LNCaP clone FGC (cell line): ENCODE measurements at regions not wholly inside any gene's neighbourhood (a gene's known extent, or its start where the extent isn't known, plus 50 kb on each side); places are given as distances from the start of the nearest gene placed in this dataset.

ENCODE experiments used
- DNase-seq: peaks from one replicate; pipeline ENCODE4 v3.0.0-alpha.2; 2011; ENCODE audit warnings: low read depth
- H3K4me3 ChIP-seq: 2 replicates; pipeline ENCODE4 v1.5.1; 2011; ENCODE audit warnings: mild to moderate bottlenecking, low read depth, low read length, control low read depth
- TF ChIP-seq, protein P1 (sequence below): IDR thresholded peaks from 2 replicates; pipeline ENCODE4 v1.5.1; 2012; ENCODE audit warnings: mild to moderate bottlenecking; ENCODE audit not compliant: control insufficient read depth, insufficient read depth; ENCODE audit errors: extremely low read depth

DNA sequence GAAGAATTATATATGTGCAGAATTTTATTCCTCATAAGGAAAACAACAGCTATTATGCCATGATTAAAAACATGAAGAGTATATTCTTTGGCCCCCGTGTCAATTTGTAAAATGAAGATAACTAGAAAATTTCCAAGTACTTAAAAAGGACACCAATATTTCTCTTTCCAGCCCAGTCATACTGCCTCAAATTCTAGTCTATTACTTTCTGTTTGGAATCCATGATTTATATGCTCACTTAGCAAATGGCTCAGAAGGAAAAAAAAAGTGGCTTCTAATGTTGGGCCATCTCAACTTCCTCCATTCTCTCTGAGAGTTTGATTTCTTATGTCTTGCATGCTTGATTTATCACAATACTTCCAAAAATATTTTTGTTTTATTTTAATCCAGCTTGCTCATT is 1431.1 kb downstream of the AMY1C start:
- no peak overlapping the region for H3K4me3 ChIP-seq
- TF ChIP-seq, protein P1, sequence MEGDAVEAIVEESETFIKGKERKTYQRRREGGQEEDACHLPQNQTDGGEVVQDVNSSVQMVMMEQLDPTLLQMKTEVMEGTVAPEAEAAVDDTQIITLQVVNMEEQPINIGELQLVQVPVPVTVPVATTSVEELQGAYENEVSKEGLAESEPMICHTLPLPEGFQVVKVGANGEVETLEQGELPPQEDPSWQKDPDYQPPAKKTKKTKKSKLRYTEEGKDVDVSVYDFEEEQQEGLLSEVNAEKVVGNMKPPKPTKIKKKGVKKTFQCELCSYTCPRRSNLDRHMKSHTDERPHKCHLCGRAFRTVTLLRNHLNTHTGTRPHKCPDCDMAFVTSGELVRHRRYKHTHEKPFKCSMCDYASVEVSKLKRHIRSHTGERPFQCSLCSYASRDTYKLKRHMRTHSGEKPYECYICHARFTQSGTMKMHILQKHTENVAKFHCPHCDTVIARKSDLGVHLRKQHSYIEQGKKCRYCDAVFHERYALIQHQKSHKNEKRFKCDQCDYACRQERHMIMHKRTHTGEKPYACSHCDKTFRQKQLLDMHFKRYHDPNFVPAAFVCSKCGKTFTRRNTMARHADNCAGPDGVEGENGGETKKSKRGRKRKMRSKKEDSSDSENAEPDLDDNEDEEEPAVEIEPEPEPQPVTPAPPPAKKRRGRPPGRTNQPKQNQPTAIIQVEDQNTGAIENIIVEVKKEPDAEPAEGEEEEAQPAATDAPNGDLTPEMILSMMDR: no peak
- no peak for DNase-seq

DNA sequence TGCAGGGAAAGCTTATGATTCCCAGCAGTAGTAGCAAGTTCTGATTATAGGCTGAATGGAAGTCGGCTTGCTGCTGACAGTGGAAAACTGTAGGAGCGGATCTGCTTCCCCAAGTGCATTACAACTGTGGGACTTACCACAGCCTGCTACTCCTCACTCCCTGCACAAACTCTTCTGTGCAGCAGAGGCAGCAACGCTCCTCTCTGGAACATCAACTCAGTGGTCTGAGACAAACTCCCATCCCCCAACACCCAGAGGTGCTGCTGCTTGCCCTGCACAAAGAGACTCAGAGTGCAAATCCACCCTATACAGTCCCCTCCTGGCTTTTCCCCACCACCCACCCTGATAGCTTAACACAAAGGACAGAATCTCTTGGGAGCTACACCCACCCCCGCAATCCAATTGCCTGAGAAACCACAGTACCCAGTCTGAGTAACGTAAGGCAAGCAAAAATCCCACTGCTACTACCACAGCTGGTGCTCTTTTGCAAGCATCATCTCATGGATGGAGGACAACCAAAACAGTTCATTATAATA is 1455.2 kb downstream of the AMY1C start:
- TF ChIP-seq, protein P1: no peak
- DNase-seq: no peak
- no peak overlapping the region for H3K4me3 ChIP-seq

DNA sequence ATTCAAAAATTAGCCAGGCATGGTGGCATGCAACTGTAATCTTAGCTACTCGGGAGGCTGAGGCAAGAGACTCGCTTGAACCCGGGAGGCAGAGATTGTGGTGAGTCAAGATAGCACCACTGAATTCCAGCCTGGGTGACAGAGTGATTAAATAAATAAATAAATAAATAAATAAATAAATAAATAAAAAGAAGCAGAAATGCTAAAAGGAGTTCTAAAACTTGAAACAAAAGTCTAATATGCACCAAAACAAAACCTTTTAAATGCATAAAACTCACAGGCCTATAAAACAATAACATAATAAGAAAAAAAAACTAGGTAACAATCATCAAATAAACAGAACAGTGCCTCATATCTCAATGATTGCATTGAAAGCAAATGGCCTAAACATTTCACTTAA is 1458.9 kb downstream of the AMY1C start:
- TF ChIP-seq, protein P1: no peak
- no peak overlapping the region for H3K4me3 ChIP-seq
- no peak for DNase-seq

DNA sequence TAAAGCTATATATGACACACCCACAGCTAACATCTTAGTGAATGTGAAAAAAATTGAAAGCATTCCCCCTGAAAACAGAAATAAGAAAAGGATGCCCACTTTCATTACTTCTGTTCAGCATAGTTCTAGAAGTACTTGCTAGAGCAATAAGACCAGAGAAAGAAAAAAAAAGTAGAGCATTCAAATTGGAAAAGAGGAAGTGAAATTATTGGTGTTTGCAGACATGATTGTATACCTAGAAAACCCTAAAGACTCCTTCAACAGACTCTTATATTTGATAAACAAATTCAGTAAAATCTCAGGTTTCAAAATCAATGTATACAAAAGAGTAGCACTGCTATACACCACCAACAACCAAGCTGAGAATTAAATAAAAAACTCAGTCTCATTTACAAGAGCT is 1461.0 kb downstream of the AMY1C start:
- H3K4me3 ChIP-seq: no peak overlapping the region

DNA sequence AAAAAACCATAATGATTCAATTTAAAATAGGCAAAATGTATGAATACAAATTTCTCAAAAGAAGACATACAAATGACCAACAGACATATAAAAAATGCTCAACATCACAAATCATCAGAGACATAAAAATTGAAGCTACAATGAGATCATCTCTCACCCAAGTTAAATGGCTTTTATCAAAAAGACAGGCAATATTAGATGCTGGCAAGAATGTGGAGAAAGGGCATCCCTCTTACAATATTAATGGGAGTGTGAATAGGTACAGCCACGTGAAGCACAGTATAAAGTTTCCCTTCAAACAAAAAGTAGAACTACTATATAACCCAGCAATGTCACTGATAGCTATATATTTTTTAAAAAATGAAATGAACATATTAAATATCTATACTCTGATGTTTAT is 1481.7 kb downstream of the AMY1C start:
- TF ChIP-seq, protein P1: no peak
- H3K4me3 ChIP-seq: no peak overlapping the region
- DNase-seq: no peak

More for the DNA sequence above, 1461.0 kb downstream of the AMY1C start:
- TF ChIP-seq, protein P1: no peak
- DNase-seq: no peak

DNA sequence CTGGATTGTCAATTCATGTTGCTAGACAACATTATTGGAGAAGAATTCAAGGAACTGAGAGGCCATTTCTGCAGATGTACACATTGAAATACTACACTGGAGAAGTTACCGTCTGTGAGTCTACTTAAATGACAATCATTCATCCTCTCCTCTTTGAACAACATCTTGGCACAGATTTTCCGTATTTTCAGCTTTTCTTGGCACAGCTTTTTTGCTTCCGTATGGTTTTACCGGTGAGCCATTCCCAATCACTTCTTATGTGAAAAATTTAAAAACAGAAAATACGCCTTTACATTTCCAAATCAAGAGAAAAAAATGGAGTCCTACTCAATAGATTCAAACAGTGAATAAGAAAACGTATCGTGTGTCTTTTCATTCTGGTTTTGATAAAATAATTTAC is 1493.7 kb downstream of the AMY1C start:
- TF ChIP-seq, protein P1: no peak
- no peak overlapping the region for H3K4me3 ChIP-seq
- DNase-seq: no peak

DNA sequence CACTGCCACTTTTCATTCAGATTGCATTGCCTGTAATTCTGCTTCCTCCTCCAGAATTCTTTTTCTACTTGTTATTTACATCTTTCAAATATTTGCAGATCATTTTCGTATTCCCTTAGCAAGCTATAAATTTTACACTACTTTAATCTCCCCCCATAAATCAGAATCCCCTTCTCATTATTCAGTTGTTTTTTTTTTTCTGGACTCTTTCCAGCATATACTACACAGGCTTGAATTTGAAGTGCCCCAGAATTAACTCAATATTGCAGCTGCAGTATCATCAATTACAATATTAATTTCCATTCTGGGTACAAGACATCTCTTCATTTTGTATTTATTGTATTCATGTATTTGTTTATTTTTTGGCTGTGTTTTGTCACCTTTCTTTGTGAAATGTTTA is 1494.3 kb downstream of the AMY1C start:
- no peak overlapping the region for H3K4me3 ChIP-seq
- TF ChIP-seq, protein P1: no peak
- DNase-seq: no peak
